ENCODE measurements at regions not wholly inside any gene's neighbourhood (a gene's known extent, or its start where the extent isn't known, plus 50 kb on each side); places are given as distances from the start of the nearest gene placed in this dataset.
"Not testable (repeated sequence)": the region's sequence is repeated elsewhere in the genome, so short reads cannot be mapped to it uniquely, and the experiment has no call there.

DNA sequence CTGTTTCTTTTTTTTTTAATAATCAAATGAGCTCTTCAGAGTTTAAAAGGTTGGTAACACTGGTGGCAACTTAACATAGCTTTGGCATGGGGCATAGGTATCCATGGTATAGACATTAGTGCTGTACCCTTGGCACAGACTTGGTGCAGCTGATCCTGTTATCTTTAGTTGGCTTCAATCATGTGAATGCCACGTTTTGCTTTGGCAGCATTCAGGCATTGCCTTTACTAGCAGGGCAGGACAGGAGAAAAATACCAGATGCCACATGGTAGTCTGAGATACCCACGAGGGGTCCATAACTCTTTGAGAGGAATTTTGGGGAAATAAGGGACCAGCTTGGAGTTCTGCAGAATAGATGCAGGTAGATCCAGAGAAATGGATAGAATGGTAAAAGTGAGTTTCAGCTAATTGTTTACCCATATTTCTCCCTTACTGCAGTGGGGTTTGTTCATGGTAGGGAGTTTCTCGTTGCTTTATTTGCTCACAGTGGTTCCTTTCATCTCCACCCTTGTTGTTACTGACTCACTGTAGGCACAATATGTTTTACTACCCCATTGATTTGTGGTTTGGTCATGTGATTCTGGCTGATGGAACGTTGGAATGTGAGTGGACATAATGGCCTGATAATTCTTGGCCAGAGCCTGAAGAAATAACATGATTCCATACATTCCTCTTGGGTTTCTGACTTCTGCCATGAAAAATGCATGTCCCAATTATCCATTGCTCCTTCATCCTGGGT lies 342.7 kb downstream of the GLUD2 start:
- Histone ChIP-seq H3K27ac (no peak overlapping the region), H3K4me3 (no peak overlapping the region), H3K4me1 (no peaks in the 10 kb centered on the region), H3K9me3 (no peaks in the 10 kb centered on the region), H3K27me3 (no peaks in the 10 kb centered on the region), H3K36me3 (no peaks in the 10 kb centered on the region)
- whole genome bisulfite sequencing, 5 donors: 19 to 34% (median 29%) methylated on average over 4 of the region's 4 CpGs
- intact Hi-C loops (cut with DNase I; ENCODE audit: low total_unique reads): no loop called here
- DNase-seq: peak in 1 of 2 donors; percentile 38
- no peak for TF ChIP-seq POLR2AphosphoS5 (IDR thresholded peaks at IDR 0.05)
- no peak for TF ChIP-seq EP300 (IDR thresholded peaks at IDR 0.05)
- TF ChIP-seq, protein P1, sequence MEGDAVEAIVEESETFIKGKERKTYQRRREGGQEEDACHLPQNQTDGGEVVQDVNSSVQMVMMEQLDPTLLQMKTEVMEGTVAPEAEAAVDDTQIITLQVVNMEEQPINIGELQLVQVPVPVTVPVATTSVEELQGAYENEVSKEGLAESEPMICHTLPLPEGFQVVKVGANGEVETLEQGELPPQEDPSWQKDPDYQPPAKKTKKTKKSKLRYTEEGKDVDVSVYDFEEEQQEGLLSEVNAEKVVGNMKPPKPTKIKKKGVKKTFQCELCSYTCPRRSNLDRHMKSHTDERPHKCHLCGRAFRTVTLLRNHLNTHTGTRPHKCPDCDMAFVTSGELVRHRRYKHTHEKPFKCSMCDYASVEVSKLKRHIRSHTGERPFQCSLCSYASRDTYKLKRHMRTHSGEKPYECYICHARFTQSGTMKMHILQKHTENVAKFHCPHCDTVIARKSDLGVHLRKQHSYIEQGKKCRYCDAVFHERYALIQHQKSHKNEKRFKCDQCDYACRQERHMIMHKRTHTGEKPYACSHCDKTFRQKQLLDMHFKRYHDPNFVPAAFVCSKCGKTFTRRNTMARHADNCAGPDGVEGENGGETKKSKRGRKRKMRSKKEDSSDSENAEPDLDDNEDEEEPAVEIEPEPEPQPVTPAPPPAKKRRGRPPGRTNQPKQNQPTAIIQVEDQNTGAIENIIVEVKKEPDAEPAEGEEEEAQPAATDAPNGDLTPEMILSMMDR (IDR thresholded peaks at IDR 0.05): no peak
- TF ChIP-seq POLR2A (IDR thresholded peaks at IDR 0.05): no peak

DNA sequence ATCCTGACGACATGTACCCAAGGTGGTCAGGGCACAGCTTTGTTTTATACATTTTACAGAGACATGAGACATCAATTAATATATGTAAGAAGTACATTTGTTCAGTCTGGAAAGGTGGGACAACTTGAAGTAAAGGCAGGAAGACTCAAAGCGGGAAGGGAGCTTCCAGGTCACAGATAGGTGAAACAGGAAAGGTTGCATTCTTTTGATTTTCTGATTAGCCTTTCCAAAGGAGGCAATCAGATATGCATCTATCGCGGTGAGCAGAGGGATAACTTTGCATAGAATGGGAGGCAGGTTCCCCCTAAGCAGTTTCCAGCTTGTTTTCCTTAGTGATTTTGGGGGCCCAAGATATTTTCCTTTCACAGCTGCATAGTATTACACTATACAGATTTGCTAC lies 358.4 kb downstream of the GLUD2 start:
- H3K27me3 ChIP-seq: no peaks in the 10 kb centered on the region
- TF ChIP-seq POLR2A (IDR thresholded peaks at IDR 0.05): no peak
- TF ChIP-seq POLR2AphosphoS5 (IDR thresholded peaks at IDR 0.05): no peak
- TF ChIP-seq, protein P1 (IDR thresholded peaks at IDR 0.05): no peak
- TF ChIP-seq EP300 (IDR thresholded peaks at IDR 0.05): no peak
- WGBS, 5 donors: 38 to 64% (median 41%) methylated on average over 4 of the region's 4 CpGs
- no peaks in the 10 kb centered on the region for H3K9me3 ChIP-seq
- no peak overlapping the region for H3K27ac ChIP-seq
- no peak overlapping the region for H3K4me3 ChIP-seq
- no peak for DNase-seq
- H3K4me1 ChIP-seq: no peaks in the 10 kb centered on the region
- intact Hi-C loops (cut with DNase I; ENCODE audit: low total_unique reads): no loop called here
- no peaks in the 10 kb centered on the region for H3K36me3 ChIP-seq

DNA sequence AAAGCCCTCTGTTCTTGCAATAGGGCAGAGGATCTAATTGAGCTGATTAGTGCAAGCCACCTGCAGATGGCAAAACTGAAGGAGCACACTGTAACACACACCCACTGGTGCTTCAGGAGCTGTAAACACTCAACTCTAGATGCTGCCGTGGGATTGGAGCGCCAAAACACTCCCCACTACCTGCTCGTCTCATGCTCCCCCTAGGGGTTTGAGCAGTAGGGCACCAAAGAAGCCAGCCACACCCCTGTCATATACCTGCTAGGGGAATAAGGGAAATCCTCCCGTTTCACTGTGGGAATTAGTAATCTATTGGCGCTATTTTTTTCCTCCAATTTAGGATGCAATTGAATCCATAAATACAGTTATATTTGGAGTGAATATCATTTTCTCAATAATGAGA lies 360.2 kb downstream of the GLUD2 start:
- H3K9me3 ChIP-seq: no peaks in the 10 kb centered on the region
- intact Hi-C loops (cut with DNase I; ENCODE audit: low total_unique reads): no loop called here
- no peak for DNase-seq
- 64 to 97% (median 84%) methylated on average over 5 of the region's 5 CpGs for WGBS, 5 donors
- TF ChIP-seq, protein P1 (IDR thresholded peaks at IDR 0.05): no peak
- TF ChIP-seq POLR2A (IDR thresholded peaks at IDR 0.05): no peak
- no peak for TF ChIP-seq POLR2AphosphoS5 (IDR thresholded peaks at IDR 0.05)
- no peak for TF ChIP-seq EP300 (IDR thresholded peaks at IDR 0.05)
- H3K36me3 ChIP-seq: no peaks in the 10 kb centered on the region
- no peaks in the 10 kb centered on the region for H3K27me3 ChIP-seq
- no peaks in the 10 kb centered on the region for H3K4me1 ChIP-seq
- H3K4me3 ChIP-seq: no peak overlapping the region
- no peak overlapping the region for H3K27ac ChIP-seq

DNA sequence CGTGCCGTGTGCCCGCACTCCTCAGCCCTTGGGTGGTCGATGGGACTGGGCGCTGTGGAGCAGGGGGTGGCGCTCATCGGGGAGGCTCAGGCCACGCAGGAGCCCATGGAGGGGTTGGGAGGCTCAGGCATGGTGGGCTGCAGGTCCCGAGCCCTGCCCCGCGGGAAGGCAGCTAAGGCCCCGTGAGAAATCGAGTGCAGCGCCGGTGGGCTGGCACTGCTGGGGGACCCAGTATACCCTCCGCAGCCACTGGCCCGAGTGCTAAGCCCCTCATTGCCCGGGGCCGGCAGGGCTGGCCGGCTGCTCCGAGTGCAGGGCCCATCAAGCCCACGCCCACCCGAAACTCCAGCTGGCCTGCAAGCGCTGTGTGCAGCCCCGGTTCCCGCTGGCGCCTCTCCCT lies 384.1 kb downstream of the GLUD2 start:
- not testable (repeated sequence) for DNase-seq, H3K27me3 ChIP-seq

DNA sequence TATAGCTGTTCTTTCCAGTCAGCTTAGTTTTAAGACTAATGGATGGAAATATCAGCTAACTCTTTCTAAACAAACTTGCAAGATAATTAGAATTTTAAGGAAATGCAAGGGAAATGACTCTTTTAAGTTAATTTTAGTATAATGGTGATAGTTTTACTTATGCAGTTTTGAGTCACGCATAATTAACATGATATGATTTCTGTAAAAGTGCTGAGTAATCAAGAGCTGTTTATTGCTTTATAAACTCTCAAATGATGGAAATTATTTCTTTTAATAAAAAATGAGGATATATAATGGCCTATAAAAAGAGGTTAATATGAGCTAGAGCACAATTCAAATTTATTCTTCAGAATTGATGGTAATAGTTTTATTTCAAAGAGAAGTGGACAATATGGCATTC lies 385.9 kb downstream of the GLUD2 start:
- intact Hi-C loops (cut with DNase I; ENCODE audit: low total_unique reads): no loop called here
- no peak for DNase-seq
- Histone ChIP-seq H3K4me3 (no peak overlapping the region), H3K27ac (no peak overlapping the region), H3K36me3 (no peaks in the 10 kb centered on the region), H3K4me1 (no peaks in the 10 kb centered on the region), H3K27me3 (no peaks in the 10 kb centered on the region), H3K9me3 (peaks cover 0 to 9% (median 4%) of the 10 kb centered on the region in 4 donors)
- TF ChIP-seq EP300 (IDR thresholded peaks at IDR 0.05) (no peak), POLR2A (IDR thresholded peaks at IDR 0.05) (no peak), POLR2AphosphoS5 (IDR thresholded peaks at IDR 0.05) (no peak)
- TF ChIP-seq, protein P1 (IDR thresholded peaks at IDR 0.05): no peak
- 85 to 100% (median 94%) methylated on average over 1 of the region's 1 CpG for WGBS, 5 donors

More for the DNA sequence above, 384.1 kb downstream of the GLUD2 start:
- intact Hi-C loops (cut with DNase I; ENCODE audit: low total_unique reads); H3K4me3 ChIP-seq; H3K4me1 ChIP-seq; H3K36me3 ChIP-seq; H3K27ac ChIP-seq; H3K9me3 ChIP-seq: not testable (repeated sequence)
- 93 to 98% (median 97%) methylated on average over 11 to 27 of the region's 27 CpGs for WGBS, 5 donors

DNA sequence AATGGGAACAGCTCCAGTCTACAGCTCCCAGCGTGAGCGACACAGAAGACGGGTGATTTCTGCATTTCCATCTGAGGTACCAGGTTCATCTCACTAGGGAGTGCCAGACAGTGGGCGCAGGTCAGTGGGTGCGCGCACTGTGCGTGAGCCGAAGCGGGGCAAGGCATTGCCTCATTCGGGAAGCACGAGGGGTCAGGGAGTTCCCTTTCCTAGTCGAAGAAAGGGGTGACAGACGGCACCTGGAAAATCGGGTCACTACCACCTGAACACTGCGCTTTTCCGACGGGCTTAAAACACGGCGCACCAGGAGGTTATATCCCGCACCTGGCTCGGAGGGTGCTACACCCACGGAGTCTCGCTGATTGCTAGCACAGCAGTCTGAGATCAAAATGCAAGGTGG lies 390.3 kb downstream of the GLUD2 start:
- H3K9me3 ChIP-seq; H3K27ac ChIP-seq; H3K36me3 ChIP-seq; H3K27me3 ChIP-seq; intact Hi-C loops (cut with DNase I; ENCODE audit: low total_unique reads); DNase-seq; H3K4me3 ChIP-seq; H3K4me1 ChIP-seq: not testable (repeated sequence)
- 93 to 96% (median 95%) methylated on average over 12 to 23 of the region's 23 CpGs for WGBS, 5 donors
